HG02973 (cell line): ENCODE measurements at regions not wholly inside any gene's neighbourhood (a gene's known extent, or its start where the extent isn't known, plus 50 kb on each side); places are given as distances from the start of the nearest gene placed in this dataset.
"Not testable (repeated sequence)": the region's sequence is repeated elsewhere in the genome, so short reads cannot be mapped to it uniquely, and the experiment has no call there.

Experiments
- ATAC-seq: cut with Tn5 transposase; IDR thresholded peaks from one replicate; pipeline ENCODE4 v1.9.1; 2021; ENCODE audit warnings: moderate library complexity; ENCODE audit not compliant: unreplicated experiment

GRCh38 chr5:105168806-105169205 lies 1606.2 kb upstream of the NUDT12 start:
- no peak for ATAC-seq

GRCh38 chr5:105167092-105167491 lies 1604.5 kb upstream of the NUDT12 start:
- ATAC-seq = no peak

- no peak for ATAC-seq
Measured at GRCh38 chr5:105163547-105163946, 1601.0 kb upstream of the NUDT12 start.

GRCh38 chr5:105162557-105162956 lies 1600.0 kb upstream of the NUDT12 start:
- not testable (repeated sequence) for ATAC-seq

- no peak for ATAC-seq
Measured at GRCh38 chr5:105158526-105158925, 1595.9 kb upstream of the NUDT12 start.

- no peak for ATAC-seq
Measured at GRCh38 chr5:105150323-105150722, 1587.7 kb upstream of the NUDT12 start.

- ATAC-seq = no peak
Measured at GRCh38 chr5:105146867-105147266, 1584.3 kb upstream of the NUDT12 start.

GRCh38 chr5:105145152-105145551 lies 1582.6 kb upstream of the NUDT12 start:
- no peak for ATAC-seq

- no peak for ATAC-seq
Measured at GRCh38 chr5:105134328-105134727, 1571.7 kb upstream of the NUDT12 start.

- no peak for ATAC-seq
Measured at GRCh38 chr5:105133087-105133486, 1570.5 kb upstream of the NUDT12 start.

- ATAC-seq = no peak
Measured at GRCh38 chr5:105132581-105132980, 1570.0 kb upstream of the NUDT12 start.

GRCh38 chr5:105131045-105131444 lies 1568.5 kb upstream of the NUDT12 start:
- ATAC-seq = no peak

- ATAC-seq = no peak
Measured at GRCh38 chr5:105101577-105101976, 1539.0 kb upstream of the NUDT12 start.

- ATAC-seq = no peak
Measured at GRCh38 chr5:105088961-105089360, 1526.4 kb upstream of the NUDT12 start.

GRCh38 chr5:105088102-105088501 lies 1525.5 kb upstream of the NUDT12 start:
- ATAC-seq = no peak

GRCh38 chr5:105057893-105058292 lies 1495.3 kb upstream of the NUDT12 start:
- no peak for ATAC-seq

- no peak for ATAC-seq
Measured at GRCh38 chr5:105057001-105057436, 1494.4 kb upstream of the NUDT12 start.

- no peak for ATAC-seq
Measured at GRCh38 chr5:105054406-105054805, 1491.8 kb upstream of the NUDT12 start.

- no peak for ATAC-seq
Measured at GRCh38 chr5:105042623-105043022, 1480.0 kb upstream of the NUDT12 start.

- ATAC-seq = not testable (repeated sequence)
Measured at GRCh38 chr5:105036814-105037213, 1474.2 kb upstream of the NUDT12 start.

GRCh38 chr5:105034401-105034763 lies 1471.8 kb upstream of the NUDT12 start:
- no peak for ATAC-seq

GRCh38 chr5:105033637-105034400 lies 1471.2 kb upstream of the NUDT12 start:
- no peak for ATAC-seq

- no peak for ATAC-seq
Measured at GRCh38 chr5:105032917-105033316, 1470.3 kb upstream of the NUDT12 start.
